NCI-H2081 (cell line): ENCODE measurements at regions not wholly inside any gene's neighbourhood (a gene's known extent, or its start where the extent isn't known, plus 50 kb on each side); places are given as distances from the start of the nearest gene placed in this dataset.
A peak's percentile ranks its signal among the peaks of the same experiment; 100 is the strongest.
"Not testable (repeated sequence)": the region's sequence is repeated elsewhere in the genome, so short reads cannot be mapped to it uniquely, and the experiment has no call there.

Source experiments
- DNase-seq, 2 experiments: peaks; one replicate each; lab custom pipeline; 2025; lab: John Stamatoyannopoulos, UW

GRCh38 chr4:40681600-40681999 is 51.9 kb upstream of the RBM47 start:
- peak in 1 of 2 experiments; percentile 17 for DNase-seq

GRCh38 chr4:40682290-40683101 is 52.8 kb upstream of the RBM47 start:
- no peak for DNase-seq

- DNase-seq, result not testable (repeated sequence)
These were observed 54.0 kb upstream of the RBM47 start for GRCh38 chr4:40683536-40684145.

- no peak for DNase-seq
These were observed 54.7 kb upstream of the RBM47 start for GRCh38 chr4:40684404-40684803.

- DNase-seq, result no peak
These were observed 55.6 kb upstream of the RBM47 start for GRCh38 chr4:40685300-40685699.

GRCh38 chr4:40686081-40686913 is 56.6 kb upstream of the RBM47 start:
- DNase-seq, result no peak

- DNase-seq, result no peak
These were observed 58.2 kb upstream of the RBM47 start for GRCh38 chr4:40687676-40688389.

DNA sequence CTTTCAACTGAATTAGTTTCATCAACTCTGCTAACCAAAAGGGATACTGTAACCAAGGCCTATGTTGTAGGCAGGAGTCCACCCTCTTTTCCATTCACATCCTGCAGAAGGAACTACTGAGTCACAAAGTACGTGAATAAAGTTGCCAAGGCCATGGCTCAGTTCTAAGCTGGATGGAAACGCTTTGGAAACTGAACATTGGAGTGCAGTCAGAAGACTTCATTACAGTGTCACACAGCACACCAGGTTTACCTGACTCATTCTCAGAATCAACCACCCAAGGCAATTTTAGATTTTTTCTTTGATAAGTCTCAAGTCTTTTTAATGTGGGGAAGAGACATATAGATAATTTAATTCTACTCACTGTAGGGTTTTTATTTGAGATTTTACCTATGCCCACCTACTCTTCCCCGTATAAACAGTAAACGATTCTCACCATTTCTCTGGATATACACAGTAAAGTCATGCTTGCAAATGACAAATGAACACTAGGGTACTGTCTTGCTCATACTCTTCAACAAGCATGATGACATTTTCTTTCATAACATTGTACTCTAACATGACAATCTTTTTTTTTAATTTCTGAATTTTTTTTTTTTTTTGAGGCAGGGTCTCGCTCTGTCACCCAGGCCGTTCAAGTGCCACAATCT is 58.9 kb upstream of the RBM47 start:
- DNase-seq, result no peak

- no peak for DNase-seq
These were observed 55.8 kb upstream of the NSUN7 start for GRCh38 chr4:40693946-40694345.

DNA sequence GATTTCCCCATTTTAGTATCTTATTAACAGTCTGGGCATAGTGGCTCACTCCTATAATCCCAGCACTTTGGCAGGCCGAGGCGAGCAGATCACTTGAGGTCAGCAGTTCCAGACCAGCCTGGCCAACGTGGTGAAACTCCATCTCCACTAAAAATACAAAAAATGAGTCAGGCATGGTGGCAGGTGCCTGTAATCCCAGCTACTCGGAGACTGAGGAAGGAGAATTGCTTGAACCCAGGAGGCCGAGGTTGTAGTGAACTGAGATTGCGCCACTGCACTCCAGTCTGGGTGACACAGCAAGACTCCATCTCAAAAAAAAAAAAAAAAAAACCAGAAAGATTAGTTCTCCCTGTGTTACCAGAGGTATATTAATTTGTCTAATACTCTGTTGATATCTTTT is 52.3 kb upstream of the NSUN7 start:
- DNase-seq, result not testable (repeated sequence)

GRCh38 chr4:40698733-40699132 is 51.0 kb upstream of the NSUN7 start:
- no peak for DNase-seq

- DNase-seq, result no peak
These were observed 50.1 kb upstream of the NSUN7 start for GRCh38 chr4:40699648-40700047.
